Activated CD4-positive, alpha-beta T cell treated with anti-CD3 and anti-CD28 coated beads for 24 hours (primary cell): ENCODE measurements at regions not wholly inside any gene's neighbourhood (a gene's known extent, or its start where the extent isn't known, plus 50 kb on each side); places are given as distances from the start of the nearest gene placed in this dataset.

Experiments used
- DNase-seq, 2 donors: peaks; one replicate each; pipeline ENCODE4 v3.0.0-alpha.2; 2020; ENCODE audit warnings: low read depth in 2 of 2

- DNase-seq: no peak
Observed at GRCh38 chr20:60424267-60424902, 466.2 kb downstream of the CDH26 start.

DNA sequence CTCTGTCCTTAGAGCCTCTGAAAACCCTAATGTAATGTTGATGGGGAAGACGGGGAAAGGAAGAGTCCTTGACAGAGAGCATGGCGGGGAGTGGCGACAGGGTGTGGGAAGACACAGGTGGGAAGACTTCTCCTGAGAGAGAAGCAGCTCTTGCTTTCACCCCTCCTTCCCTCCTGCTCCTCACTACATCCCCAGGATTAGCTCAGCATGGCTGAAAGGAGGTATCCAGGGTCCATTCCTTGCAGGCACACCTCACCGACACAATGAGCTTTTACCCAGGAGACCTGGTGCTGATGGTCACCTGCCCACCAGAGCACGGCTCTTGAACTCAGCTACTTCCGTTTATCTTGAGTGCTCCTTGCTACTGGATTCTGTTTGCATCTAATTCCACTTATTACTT lies 469.3 kb downstream of the CDH26 start:
- DNase-seq: no peak

GRCh38 chr20:60428651-60429050 lies 470.4 kb downstream of the CDH26 start:
- DNase-seq: no peak

GRCh38 chr20:60430516-60431001 lies 472.3 kb downstream of the CDH26 start:
- DNase-seq: no peak

- no peak for DNase-seq
Observed at GRCh38 chr20:60431349-60431748, 473.1 kb downstream of the CDH26 start.

GRCh38 chr20:60437418-60437817 lies 479.2 kb downstream of the CDH26 start:
- no peak for DNase-seq

DNA sequence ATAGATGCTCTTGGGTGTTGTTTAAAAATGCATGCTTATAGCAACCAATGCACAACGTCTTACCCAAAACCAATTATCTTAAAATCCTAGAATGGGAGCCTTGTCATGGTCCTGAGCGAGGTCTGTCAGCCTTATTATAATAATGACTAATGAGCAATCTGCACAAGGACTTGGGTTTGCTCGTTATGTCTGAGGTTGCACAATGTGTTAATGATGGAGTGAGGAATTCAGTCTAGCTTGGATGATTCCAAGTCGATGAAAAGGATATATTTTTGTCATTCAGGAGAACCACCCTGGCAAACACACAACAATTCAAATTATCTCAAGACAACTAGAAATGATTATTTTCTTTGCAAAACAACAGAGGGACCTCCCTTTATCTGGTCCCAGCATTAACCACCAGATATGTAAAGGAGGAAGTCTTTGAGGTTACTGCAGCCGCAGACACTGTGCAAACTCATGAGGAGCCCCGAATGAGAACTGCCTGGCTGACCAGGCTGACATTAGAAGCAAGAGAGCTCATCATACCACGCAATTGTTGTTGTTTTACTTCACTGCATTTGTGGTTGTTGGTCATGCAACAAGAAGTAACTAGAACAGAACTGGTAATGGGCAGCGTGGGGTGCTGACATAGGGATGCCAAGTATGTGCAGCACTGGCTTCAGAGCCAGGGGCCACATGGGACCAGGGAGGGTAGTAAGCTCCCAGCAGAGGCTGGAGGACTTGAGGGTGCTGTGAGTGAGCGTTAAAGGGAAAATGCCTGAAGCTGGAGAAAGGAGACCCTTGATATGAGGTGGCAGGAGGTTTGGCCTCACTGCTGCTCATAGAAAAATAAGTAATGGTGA lies 488.3 kb downstream of the CDH26 start:
- DNase-seq: no peak

DNA sequence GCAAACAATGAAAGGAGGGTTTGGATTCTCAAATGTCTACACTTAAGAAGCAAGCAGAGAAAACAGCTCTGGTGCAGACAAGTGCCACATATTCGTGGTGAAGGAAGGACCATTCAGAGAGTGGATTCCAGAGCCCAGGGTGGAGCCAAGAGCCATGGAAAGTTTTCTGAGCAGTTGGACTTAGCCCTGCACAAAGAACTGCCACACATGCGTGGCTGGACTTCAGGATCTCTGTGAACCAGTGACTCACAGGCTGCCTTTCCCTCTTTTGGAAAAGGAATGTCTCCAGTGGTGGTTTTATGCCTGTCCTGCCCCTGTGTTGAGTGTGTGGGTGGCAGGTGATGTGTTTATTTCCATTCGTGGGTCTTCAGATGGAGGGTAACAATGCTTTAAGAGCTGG lies 489.5 kb downstream of the CDH26 start:
- no peak for DNase-seq

DNA sequence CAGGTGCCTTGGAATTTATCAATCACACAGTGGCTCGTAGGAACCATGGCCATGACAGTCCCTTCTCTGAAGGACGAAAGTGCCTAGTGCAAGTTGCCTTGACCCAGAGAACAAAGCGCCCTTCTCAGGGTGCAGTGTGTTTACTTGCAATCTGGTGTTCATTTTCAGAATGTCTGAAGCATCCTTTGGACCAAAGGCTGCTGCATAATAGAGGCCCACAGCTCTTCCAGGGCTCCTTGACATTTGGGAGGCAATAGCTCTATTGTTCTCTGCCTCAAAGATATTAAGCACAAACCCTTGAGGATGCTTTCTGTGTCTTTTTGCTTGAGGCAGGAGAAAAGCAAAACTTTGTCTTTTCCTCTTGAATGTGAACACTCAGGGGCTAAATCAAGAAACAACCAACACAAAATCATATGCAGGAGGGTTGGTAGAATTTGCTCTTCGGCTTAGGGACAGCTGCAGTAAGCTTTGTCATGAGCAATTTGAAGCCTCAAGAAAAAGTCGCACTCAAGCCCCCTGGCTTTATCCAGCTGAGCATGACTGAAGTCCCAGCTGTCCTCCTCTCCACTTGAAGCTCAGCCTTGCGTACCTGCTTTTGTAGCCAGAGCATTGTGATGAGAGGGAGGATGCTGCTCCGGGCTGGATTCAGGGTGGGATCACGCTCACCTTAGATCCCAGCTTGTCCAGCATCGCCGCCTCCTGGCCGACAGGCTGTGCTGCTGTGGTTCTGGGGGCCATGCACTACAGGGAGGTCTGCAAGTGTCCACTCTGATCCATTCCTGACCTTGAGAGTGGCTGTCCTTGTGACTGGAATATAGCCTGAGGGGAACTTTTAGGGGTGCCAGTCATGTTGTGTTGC lies 495.4 kb downstream of the CDH26 start:
- no peak for DNase-seq

DNA sequence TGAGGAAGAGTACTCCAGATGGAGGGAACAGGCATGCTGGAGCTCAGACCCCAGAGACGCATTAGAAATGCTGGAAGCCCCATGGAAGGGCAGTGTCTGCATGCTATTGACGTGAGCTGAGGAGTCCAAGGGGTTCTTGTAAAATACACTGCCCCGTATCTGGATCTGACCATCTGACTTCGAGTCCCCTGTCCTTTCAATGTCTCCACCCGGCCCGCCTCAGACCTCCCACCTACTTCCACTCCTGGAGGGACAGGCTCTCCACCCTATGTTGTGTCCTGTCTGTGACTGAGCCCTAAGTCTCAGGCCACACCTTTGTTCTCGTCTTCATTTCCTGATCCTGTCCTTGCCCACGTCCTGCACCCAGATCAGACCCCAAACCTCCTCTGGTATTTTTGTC lies 496.3 kb downstream of the CDH26 start:
- DNase-seq: no peak

DNA sequence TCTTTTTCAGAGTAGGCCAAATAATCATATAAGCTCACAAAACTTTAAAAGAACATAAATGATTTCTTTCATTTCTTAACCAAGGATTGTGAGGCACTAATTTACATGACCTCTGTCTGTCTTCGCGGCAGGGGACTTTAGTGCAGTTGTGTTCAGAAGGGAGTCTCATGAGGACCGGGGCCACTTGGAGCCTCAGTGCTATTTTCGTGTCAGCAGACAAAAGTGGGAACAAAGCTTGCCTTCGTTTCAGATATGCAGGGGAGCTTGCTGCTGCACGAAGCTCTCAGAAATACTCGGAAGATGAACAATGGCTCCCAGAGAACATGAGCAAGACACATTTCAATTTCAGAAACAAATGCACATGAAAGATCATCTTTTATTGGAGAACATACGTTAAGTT lies 497.0 kb downstream of the CDH26 start:
- DNase-seq: no peak

DNA sequence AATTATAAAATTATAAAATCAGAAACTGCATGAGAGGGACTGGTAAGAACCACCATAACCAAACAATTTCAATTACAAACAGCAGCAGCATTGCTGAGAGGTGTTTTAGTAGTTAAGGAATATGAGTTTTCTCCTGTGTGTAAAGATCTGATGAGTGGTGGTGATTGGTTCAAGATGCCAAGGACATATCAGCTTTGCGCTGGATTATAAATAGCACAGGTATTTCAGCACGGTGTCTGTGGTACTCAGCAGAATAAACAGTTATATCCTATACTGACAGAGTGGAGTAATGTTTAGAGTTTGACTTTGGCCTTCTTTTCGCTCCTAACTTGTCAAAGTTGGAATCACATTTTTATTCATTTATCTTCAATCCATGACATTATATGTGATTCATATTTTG lies 501.0 kb downstream of the CDH26 start:
- DNase-seq: no peak

DNA sequence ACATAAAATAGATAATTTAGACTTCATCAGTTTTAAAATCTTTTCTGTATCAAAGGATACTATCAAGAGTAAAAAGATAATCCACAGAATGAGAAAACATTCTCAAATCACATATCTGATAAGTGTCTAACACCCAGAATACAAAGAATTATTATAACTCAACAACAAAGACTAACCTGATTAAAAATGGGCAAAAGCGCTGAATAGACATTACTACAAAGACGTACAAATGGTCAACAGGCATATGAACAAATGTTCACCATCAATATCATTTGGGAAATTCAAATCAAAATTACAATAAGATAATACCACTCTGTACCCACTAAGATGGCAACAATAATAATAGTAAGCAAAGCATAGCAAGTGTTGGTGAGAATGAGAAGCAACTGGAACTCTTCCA lies 503.8 kb downstream of the CDH26 start:
- DNase-seq: no peak

DNA sequence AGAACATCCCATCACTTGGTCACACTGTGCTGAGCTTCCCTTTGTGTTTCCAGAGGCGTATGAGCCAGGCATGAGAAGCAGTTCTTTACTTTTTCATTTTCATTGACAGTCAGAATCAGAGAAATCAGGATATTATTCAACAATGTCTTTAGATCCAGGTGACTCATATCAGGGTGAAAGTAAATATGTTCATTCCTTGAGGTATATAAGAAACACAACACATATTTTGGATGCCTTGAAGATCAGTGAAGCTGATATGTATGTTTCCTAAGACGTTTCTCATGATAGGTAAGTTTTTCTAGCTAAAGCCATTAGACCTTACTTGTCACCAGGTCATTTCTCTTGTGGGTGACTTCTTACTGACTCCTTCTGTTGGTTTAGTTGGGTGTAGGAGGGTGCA lies 505.6 kb downstream of the CDH26 start:
- no peak for DNase-seq

DNA sequence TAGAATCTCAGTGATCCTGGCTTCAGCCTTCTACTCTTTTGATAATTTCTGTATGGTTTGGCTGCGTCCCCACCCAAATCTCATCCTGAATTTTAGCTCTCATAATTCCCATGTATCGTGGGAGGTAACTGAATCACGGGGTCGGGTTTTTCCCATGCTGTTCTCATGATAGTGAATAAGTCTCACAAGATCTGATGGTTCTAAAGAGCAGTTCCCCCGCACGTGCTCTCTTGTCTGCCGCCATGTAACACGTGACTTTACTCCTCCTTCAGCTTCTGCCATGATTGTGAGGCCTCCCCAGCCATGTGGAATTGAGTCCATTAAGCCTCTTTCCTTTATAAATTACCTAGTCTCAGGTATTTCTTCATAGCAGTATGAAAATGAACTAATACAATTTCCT lies 507.2 kb downstream of the CDH26 start:
- no peak for DNase-seq

- DNase-seq: no peak
Observed at GRCh38 chr20:60465993-60466686, 507.9 kb downstream of the CDH26 start.

DNA sequence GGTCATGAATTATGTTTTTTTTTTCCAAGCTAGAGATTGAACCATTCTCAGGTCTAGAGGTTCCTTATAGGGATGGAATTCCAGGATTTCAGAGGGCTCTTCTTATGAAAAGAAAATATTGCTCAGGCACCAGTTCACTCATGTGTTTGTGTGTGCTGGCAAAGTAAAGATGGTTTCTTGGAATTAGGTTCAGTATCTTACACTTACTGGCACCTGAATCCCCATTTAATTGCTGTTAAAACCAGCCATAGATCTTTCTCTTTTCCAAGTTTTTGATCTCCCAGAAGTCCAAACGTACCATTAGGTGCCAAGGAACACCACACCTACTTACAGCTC lies 508.4 kb downstream of the CDH26 start:
- DNase-seq: no peak

- no peak for DNase-seq
Observed at GRCh38 chr20:60467078-60467477, 508.9 kb downstream of the CDH26 start.

GRCh38 chr20:60467771-60468170 lies 509.5 kb downstream of the CDH26 start:
- DNase-seq: no peak

GRCh38 chr20:60469829-60470228 lies 511.6 kb downstream of the CDH26 start:
- no peak for DNase-seq

GRCh38 chr20:60470366-60470765 lies 512.1 kb downstream of the CDH26 start:
- DNase-seq: no peak

GRCh38 chr20:60473211-60473610 lies 515.0 kb downstream of the CDH26 start:
- no peak for DNase-seq
